Parathyroid adenoma (tissue), 2 donors: ENCODE measurements at regions not wholly inside any gene's neighbourhood (a gene's known extent, or its start where the extent isn't known, plus 50 kb on each side); places are given as distances from the start of the nearest gene placed in this dataset.

Experiments used
- H2AFZ ChIP-seq: fragments of 300-600 bp; sonication (generic); one replicate; pipeline ENCODE4 v1.7.0; 2017; ENCODE audit warnings: antibody characterized with exemption, mild to moderate bottlenecking
- H3K27ac ChIP-seq: fragments of 300-600 bp; sonication (generic); one replicate; pipeline ENCODE4 v1.7.0; 2017
- H3K27me3 ChIP-seq: fragments of 300-600 bp; sonication (generic); one replicate; pipeline ENCODE4 v1.7.0; 2017; ENCODE audit warnings: low read length; ENCODE audit not compliant: control insufficient read depth, insufficient read depth
- H3K36me3 ChIP-seq: fragments of 300-600 bp; sonication (generic); one replicate; pipeline ENCODE4 v1.7.0; 2017; ENCODE audit warnings: low read length; ENCODE audit not compliant: control insufficient read depth, insufficient read depth
- H3K4me1 ChIP-seq: fragments of 300-600 bp; sonication (generic); one replicate; pipeline ENCODE4 v1.7.0; 2017; ENCODE audit warnings: control low read depth
- H3K4me2 ChIP-seq: fragments of 300-600 bp; sonication (generic); one replicate; pipeline ENCODE4 v1.7.0; 2017; ENCODE audit warnings: low read length
- H3K4me3 ChIP-seq: fragments of 300-600 bp; sonication (generic); one replicate; pipeline ENCODE4 v1.7.0; 2017; ENCODE audit warnings: low read depth, low read length
- H3K79me2 ChIP-seq: fragments of 300-600 bp; sonication (generic); one replicate; pipeline ENCODE4 v1.7.0; 2017; ENCODE audit warnings: control low read depth
- H3K9ac ChIP-seq: fragments of 300-600 bp; sonication (generic); one replicate; pipeline ENCODE4 v1.7.0; 2017; ENCODE audit warnings: mild to moderate bottlenecking
- H3K9me3 ChIP-seq: fragments of 300-600 bp; sonication (generic); one replicate; pipeline ENCODE4 v1.7.0; 2017; ENCODE audit warnings: low read length; ENCODE audit not compliant: control insufficient read depth
- TF ChIP-seq, protein P1 (sequence below): fragments of 300-600 bp; sonication (generic); IDR thresholded peaks from one replicate; pipeline ENCODE4 v1.7.0; 2017; ENCODE audit warnings: antibody characterized with exemption, mild to moderate bottlenecking
- donor health status: primary hyperparathyroidism.

DNA sequence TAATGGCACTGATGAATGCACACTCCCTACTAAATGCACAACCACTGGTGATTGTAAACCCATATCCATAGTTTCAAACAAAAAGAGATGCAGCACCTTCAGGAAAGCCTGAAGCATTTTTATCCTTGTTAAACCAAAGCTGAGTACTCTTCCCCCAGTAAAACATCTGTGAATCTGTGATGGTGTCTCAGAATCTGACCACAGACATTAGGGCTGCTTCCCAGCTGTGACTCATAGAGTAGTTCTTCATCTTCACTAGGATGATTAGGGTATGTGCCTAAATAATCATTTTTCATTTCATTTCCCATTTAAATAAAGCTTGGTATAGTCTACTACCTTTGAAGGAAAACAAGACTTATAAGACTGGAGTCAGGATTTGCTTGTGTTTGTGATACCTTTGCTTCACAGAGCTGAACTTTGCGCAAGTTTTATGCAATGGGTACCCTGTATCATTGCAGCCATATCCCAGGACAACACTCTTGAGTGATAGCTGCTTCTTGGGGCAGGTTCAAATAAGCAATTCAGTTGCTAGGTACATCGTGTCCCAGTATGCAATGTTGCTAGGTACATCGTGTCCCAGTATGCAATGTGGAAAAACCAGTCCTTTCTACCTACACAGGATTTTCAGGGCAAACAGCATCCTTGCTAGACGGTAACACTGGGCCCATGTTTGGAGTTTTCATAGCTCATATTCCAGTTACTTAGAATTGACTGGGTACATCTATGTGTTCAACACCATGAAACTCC, 277.1 kb downstream of the IRS2 start:
- H3K4me2 ChIP-seq, result no peak overlapping the region
- H3K9ac ChIP-seq, result no peak overlapping the region
- no peak overlapping the region for H3K4me3 ChIP-seq
- no peaks in the 10 kb centered on the region for H3K9me3 ChIP-seq
- no peaks in the 10 kb centered on the region for H3K79me2 ChIP-seq
- H2AFZ ChIP-seq, result no peak overlapping the region
- H3K27me3 ChIP-seq, result no peaks in the 10 kb centered on the region
- H3K4me1 ChIP-seq, result no peaks in the 10 kb centered on the region
- no peak overlapping the region for H3K27ac ChIP-seq
- no peaks in the 10 kb centered on the region for H3K36me3 ChIP-seq
- TF ChIP-seq, protein P1, sequence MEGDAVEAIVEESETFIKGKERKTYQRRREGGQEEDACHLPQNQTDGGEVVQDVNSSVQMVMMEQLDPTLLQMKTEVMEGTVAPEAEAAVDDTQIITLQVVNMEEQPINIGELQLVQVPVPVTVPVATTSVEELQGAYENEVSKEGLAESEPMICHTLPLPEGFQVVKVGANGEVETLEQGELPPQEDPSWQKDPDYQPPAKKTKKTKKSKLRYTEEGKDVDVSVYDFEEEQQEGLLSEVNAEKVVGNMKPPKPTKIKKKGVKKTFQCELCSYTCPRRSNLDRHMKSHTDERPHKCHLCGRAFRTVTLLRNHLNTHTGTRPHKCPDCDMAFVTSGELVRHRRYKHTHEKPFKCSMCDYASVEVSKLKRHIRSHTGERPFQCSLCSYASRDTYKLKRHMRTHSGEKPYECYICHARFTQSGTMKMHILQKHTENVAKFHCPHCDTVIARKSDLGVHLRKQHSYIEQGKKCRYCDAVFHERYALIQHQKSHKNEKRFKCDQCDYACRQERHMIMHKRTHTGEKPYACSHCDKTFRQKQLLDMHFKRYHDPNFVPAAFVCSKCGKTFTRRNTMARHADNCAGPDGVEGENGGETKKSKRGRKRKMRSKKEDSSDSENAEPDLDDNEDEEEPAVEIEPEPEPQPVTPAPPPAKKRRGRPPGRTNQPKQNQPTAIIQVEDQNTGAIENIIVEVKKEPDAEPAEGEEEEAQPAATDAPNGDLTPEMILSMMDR, result no peak

DNA sequence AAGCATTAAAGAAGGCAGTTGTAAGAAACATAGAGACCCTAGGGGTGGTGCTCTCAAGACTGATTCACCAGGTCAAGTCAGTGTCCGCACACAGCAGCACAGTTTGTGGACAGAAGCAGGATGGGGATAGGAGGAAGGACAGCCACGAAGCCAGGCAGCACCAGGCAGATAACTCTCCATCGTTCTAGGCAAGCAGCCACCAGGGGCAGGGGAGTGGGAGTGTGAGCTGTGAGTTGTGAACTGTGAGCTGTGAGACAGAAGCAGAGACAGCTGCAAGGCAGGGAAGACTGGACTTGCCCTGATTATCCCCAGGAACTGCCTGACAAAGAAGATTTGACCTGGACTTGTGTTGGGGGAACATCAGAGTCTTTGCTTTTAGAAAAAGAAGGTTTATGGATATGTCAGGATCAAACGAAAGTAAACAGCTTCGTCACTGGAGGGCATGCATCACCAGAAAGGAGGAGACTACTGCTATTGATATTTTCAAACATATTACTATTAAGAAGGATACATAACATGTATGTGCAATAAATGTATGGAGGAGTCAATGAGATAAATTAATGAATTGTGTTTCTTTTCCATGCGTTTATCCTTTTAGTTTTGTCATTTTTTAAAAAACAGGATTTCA, 286.1 kb downstream of the IRS2 start:
- Histone ChIP-seq H3K4me1 (no peaks in the 10 kb centered on the region), H3K27me3 (no peaks in the 10 kb centered on the region), H3K36me3 (no peaks in the 10 kb centered on the region), H2AFZ (no peak overlapping the region), H3K27ac (no peak overlapping the region), H3K79me2 (no peaks in the 10 kb centered on the region), H3K4me3 (no peak overlapping the region), H3K9ac (no peak overlapping the region), H3K4me2 (no peak overlapping the region), H3K9me3 (no peaks in the 10 kb centered on the region)
- TF ChIP-seq, protein P1, result no peak

DNA sequence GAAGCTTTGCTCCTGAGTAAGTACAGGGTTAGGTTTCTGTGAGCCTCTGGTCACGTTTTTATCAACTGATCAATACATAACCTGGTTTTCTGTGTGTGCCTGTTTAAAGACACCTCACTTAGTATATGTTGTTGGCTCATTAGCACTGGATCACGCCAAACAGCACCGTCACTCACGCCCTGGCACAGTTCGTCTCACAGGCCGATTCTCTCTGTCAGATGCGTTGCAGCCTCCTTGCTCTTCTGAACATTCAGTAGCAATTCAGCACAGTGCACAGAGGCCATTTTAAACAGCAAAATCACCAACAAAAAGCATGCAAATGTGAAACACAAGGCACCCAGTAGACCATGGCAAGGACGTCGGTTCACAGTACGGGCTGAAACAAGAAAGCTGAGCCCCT, 288.5 kb downstream of the IRS2 start:
- Histone ChIP-seq H3K36me3 (no peaks in the 10 kb centered on the region), H3K9ac (no peak overlapping the region), H3K27me3 (no peaks in the 10 kb centered on the region), H3K4me3 (no peak overlapping the region), H3K4me2 (no peak overlapping the region), H3K79me2 (no peaks in the 10 kb centered on the region), H3K27ac (no peak overlapping the region), H3K4me1 (no peaks in the 10 kb centered on the region), H3K9me3 (no peaks in the 10 kb centered on the region), H2AFZ (no peak overlapping the region)
- TF ChIP-seq, protein P1, result no peak

DNA sequence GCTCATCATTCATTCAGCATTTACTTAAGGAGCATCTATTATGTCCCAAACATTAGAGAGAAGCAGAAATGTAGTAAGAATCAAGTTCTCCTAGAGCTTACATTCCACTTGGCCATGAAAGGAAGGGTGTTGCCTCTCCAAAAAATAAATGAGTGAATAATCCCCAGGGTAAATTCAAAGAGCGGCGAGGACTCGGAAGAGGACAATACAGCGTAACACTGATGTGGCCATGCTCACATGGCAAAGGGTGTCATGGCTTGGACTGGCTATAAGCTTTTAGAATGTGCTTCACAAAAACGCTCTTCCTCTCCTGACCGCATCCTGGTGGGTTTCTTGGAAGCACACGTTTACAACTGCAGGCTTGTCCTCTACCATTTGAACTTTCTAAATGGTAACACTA, 290.2 kb downstream of the IRS2 start:
- Histone ChIP-seq H3K4me3 (no peak overlapping the region), H3K9me3 (no peaks in the 10 kb centered on the region), H3K79me2 (no peaks in the 10 kb centered on the region), H2AFZ (no peak overlapping the region), H3K9ac (no peak overlapping the region), H3K27me3 (no peaks in the 10 kb centered on the region), H3K4me1 (no peaks in the 10 kb centered on the region), H3K27ac (no peak overlapping the region), H3K36me3 (no peaks in the 10 kb centered on the region), H3K4me2 (no peak overlapping the region)
- TF ChIP-seq, protein P1, result no peak
